Activated CD4-positive, alpha-beta T cell treated with anti-CD3 and anti-CD28 coated beads, Interleukin-2, amount 10 ng/mL, durations not matched to agents 24 days and 14 days (primary cell): ENCODE measurements at regions not wholly inside any gene's neighbourhood (a gene's known extent, or its start where the extent isn't known, plus 50 kb on each side); places are given as distances from the start of the nearest gene placed in this dataset.

Source experiments
- DNase-seq: peaks from one replicate; pipeline ENCODE4 v3.0.0; 2022
- H3K27ac Mint-ChIP-seq: one replicate; pipeline ENCODE4 v1.8.0; 2022; ENCODE audit warnings: mild to moderate bottlenecking, mixed read lengths
- H3K27me3 Mint-ChIP-seq: one replicate; pipeline ENCODE4 v1.8.0; 2022; ENCODE audit warnings: mixed read lengths
- H3K36me3 Mint-ChIP-seq: one replicate; pipeline ENCODE4 v1.8.0; 2022; ENCODE audit warnings: low read depth, mild to moderate bottlenecking, mixed read lengths
- H3K4me1 Mint-ChIP-seq: one replicate; pipeline ENCODE4 v1.8.0; 2021; ENCODE audit warnings: mixed read lengths
- H3K4me3 Mint-ChIP-seq: one replicate; pipeline ENCODE4 v1.8.0; 2022; ENCODE audit warnings: mild to moderate bottlenecking, moderate library complexity, mixed read lengths
- H3K9me3 Mint-ChIP-seq: one replicate; pipeline ENCODE4 v1.8.0; 2021; ENCODE audit warnings: mixed read lengths
- intact Hi-C: fragments of 100-400 bp; cut with micrococcal nuclease; formaldehyde crosslinking; loops from one replicate; pipeline ENCODE4 v1.15.1; 2023

GRCh38 chr2:71757351-71757750, 304.0 kb downstream of the DYSF start:
- no peak overlapping the region for H3K4me3 Mint-ChIP-seq
- peak; percentile 18 for DNase-seq
- H3K9me3 Mint-ChIP-seq = no peaks in the 10 kb centered on the region
- H3K4me1 Mint-ChIP-seq = no peaks in the 10 kb centered on the region
- H3K27me3 Mint-ChIP-seq = peaks cover 4% of the 10 kb centered on the region
- intact Hi-C loops = no loop called here
- no peak overlapping the region for H3K27ac Mint-ChIP-seq
- H3K36me3 Mint-ChIP-seq = no peaks in the 10 kb centered on the region

DNA sequence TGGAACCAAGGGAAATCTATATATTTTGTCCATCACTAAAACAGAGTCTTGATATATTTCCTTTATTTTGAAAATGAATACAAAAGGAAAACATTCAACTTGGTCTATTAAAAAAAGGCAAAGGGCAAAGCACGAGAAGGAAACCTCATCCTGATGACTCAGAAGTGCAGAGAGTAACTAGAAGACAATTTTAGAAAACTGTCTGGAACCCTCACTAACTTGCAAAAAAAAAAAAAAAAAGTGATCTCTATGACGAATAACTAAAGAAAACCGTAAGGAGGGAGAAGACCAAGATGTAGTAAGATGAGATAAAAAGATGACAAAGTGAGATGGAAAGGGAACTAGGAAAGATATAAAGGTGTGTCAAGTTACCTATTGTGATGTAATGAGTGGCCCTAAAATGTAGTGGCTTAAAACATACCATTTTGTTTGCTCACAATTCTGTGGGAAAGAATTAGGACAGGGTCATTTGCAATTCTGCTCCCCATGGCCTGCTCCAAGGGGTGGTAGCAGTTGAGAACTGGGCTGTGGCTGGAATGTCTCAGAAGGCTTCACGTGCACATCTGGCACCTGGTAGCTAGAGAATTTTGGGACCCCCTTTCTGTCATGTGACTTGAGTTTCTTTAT, 303.0 kb downstream of the DYSF start:
- Mint-ChIP-seq H3K9me3 (peaks cover 5% of the 10 kb centered on the region), H3K4me1 (no peaks in the 10 kb centered on the region), H3K27ac (no peak overlapping the region), H3K4me3 (no peak overlapping the region), H3K27me3 (peaks cover 7% of the 10 kb centered on the region), H3K36me3 (no peaks in the 10 kb centered on the region)
- DNase-seq = no peak
- intact Hi-C loops = no loop called here

DNA sequence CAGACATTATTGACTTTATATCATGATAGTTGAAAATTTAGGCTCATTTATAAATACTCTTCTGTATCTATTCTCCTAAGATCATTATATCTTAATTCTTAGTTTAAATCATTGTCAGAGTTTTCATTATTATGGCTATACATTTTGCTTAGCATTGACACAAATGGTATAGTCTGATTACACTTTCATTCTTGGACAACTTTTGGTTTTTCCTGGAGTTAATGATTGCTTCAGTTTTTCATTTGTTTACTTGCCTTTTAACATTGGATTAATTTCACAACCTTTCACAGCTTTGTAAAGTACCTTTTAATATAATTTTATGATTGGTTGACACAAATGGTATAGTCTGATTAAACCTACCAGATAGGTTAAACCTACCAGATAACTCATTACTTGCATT, 298.2 kb downstream of the DYSF start:
- intact Hi-C loops = no loop called here
- Mint-ChIP-seq H3K27ac (no peak overlapping the region), H3K4me1 (no peaks in the 10 kb centered on the region), H3K9me3 (peaks cover 5% of the 10 kb centered on the region), H3K36me3 (no peaks in the 10 kb centered on the region), H3K27me3 (peaks cover 7% of the 10 kb centered on the region), H3K4me3 (no peak overlapping the region)
- DNase-seq = no peak

DNA sequence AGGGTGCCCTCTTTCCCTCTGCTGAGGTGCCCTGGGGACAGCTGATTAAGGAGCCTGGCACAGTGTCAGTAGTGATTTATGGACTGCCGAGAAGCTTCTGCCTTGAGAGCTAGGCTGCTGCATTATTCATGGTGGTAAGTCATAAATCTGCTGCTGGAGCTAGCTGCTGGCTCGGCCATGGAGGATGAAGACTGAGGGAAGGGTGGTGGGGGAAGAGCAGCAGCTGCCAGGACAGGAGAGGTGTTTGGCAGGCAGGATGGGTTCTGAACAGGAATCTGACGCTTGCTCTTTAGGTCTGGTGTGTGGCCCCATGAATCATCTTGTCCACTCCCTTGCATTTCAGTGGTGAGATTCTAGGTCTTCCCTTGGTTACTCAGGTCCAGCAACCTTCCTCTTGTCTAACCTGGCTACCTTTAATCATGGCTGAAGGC, 296.3 kb downstream of the DYSF start:
- DNase-seq = peak; percentile 29
- peaks cover 5% of the 10 kb centered on the region for H3K9me3 Mint-ChIP-seq
- H3K36me3 Mint-ChIP-seq = no peaks in the 10 kb centered on the region
- H3K27ac Mint-ChIP-seq = no peak overlapping the region
- no peak overlapping the region for H3K4me3 Mint-ChIP-seq
- H3K27me3 Mint-ChIP-seq = peaks cover 6% of the 10 kb centered on the region
- no peaks in the 10 kb centered on the region for H3K4me1 Mint-ChIP-seq
- intact Hi-C loops = no loop called here

DNA sequence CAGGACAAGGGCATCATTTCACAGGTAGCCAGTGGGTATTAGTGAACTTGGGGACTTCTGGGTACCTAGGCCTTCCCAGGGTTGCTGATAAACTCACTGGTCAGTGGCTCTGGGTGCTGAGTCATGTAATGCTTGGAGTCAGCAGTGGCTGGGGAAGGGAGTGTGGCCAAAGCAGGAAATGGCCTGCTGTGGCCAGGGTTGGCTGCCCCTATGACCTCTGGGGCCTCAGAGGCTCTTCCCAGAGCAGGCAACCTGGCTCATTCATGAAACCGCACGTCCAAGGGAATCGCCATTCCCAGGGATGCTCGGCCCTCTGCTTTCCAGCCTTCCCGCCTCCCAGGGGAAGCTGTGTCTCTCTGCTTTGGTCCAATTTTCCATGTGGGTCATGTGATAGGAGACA, 294.9 kb downstream of the DYSF start:
- no peak for DNase-seq
- Mint-ChIP-seq H3K9me3 (peaks cover 5% of the 10 kb centered on the region), H3K27me3 (peaks cover 6% of the 10 kb centered on the region), H3K27ac (no peak overlapping the region), H3K4me1 (no peaks in the 10 kb centered on the region), H3K4me3 (no peak overlapping the region), H3K36me3 (no peaks in the 10 kb centered on the region)
- intact Hi-C loops = no loop called here

- Mint-ChIP-seq H3K36me3 (no peaks in the 10 kb centered on the region), H3K4me3 (no peak overlapping the region), H3K27me3 (peaks cover 6% of the 10 kb centered on the region), H3K4me1 (no peaks in the 10 kb centered on the region), H3K27ac (no peak overlapping the region), H3K9me3 (peaks cover 5% of the 10 kb centered on the region)
- DNase-seq = peak; percentile 29
- intact Hi-C loops = no loop called here
Measured at GRCh38 chr2:71747559-71747958, 294.2 kb downstream of the DYSF start.

- Mint-ChIP-seq H3K27ac (no peak overlapping the region), H3K36me3 (no peaks in the 10 kb centered on the region), H3K9me3 (peaks cover 3% of the 10 kb centered on the region), H3K4me1 (no peaks in the 10 kb centered on the region), H3K27me3 (peaks cover 5% of the 10 kb centered on the region), H3K4me3 (no peak overlapping the region)
- DNase-seq = no peak
- intact Hi-C loops = no loop called here
Measured at GRCh38 chr2:71746946-71747501, 293.7 kb downstream of the DYSF start.

DNA sequence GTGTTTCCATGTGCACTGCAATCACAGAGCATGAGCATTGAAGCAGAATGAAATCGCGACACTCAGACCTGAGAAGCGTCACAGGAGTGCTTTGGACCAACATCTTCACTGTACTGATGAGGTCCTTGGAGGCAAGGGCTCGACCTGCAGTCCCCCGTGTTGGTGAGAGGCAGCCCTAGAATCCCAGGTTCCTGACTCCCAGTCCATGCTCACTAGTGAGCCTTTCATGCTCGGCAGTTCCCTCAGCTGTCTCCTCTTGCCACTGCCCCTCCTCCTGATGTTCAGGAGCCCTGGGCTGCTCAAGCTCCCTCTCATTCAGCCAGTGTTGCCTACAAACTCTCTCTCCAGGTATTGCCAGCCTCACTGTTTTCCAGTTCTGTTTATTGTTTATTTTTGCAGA, 291.4 kb downstream of the DYSF start:
- Mint-ChIP-seq H3K4me1 (no peaks in the 10 kb centered on the region), H3K4me3 (no peak overlapping the region), H3K9me3 (no peaks in the 10 kb centered on the region), H3K36me3 (no peaks in the 10 kb centered on the region), H3K27me3 (no peaks in the 10 kb centered on the region), H3K27ac (no peak overlapping the region)
- intact Hi-C loops = no loop called here
- DNase-seq = peak; percentile 33

DNA sequence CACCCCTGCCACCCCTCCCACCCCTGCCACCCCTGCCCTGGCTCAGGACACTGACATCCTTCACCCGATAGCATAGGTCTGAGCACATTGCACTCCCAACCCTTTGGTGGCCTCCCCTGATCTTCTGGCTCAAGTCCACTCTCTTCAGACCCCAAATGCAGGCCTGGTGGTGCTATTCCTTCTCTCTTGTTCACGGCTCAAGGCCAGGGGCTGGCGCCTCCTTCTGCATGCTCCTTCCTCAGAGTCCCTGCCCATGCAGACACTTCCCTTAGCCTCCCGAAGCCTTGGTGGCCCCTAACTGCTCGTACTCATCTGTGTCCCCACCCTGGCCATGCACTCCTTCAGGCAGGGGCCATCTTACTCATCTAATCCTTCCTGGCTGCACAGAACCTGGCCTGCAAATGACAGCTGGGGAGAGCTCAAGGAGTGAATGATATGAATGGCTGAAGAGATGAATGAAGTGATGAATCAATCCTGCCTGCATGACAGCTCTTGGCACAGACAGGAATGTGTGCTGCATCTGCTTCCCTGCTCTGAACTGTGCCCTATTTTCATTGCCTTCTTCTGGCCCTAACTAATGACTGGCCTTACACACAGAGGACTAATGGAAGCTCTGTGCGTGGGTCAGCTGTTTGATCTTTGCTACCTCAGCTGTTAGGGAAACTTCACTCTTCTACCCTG, 290.8 kb downstream of the DYSF start:
- H3K9me3 Mint-ChIP-seq = no peaks in the 10 kb centered on the region
- intact Hi-C loops = no loop called here
- H3K36me3 Mint-ChIP-seq = no peaks in the 10 kb centered on the region

DNA sequence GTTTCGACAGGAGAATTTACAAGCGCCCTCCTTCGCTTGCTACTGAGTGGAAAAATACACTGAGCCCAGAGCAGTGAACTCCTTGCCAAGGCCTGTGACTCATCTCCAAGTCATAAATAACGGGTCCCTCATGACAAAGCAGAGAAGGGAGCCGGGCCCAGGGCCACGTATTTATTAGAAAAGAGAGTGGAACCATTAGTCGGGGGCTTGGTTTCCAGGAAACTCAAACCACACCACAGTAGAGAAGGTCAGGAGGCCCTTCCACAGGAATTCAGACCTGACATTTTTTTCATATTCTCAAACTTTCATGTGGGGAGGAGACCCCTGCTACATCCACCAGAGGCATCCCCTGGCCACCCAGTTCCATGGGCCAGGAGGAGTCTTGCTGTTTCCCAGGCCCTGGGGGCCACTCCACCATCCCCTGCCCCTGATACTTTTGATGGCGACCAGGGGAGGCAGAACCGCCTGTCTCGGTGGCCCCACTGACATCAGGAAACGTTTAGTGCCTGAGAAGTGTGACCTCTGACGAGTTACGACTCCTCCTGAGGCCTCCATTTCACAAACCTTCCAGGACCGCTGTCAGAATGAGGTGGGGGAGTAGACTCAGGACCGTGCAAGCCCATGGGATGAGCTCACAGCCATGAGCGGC, 289.7 kb downstream of the DYSF start:
- H3K4me1 Mint-ChIP-seq = no peaks in the 10 kb centered on the region
- intact Hi-C loops = no loop called here
- H3K27me3 Mint-ChIP-seq = no peaks in the 10 kb centered on the region
- H3K27ac Mint-ChIP-seq = no peak overlapping the region
- no peak overlapping the region for H3K4me3 Mint-ChIP-seq
- no peaks in the 10 kb centered on the region for H3K36me3 Mint-ChIP-seq
- DNase-seq = no peak
- no peaks in the 10 kb centered on the region for H3K9me3 Mint-ChIP-seq

More for the DNA sequence above, 290.8 kb downstream of the DYSF start:
- no peak overlapping the region for H3K27ac Mint-ChIP-seq
- no peak overlapping the region for H3K4me3 Mint-ChIP-seq
- DNase-seq = no peak
- H3K27me3 Mint-ChIP-seq = no peaks in the 10 kb centered on the region
- no peaks in the 10 kb centered on the region for H3K4me1 Mint-ChIP-seq

DNA sequence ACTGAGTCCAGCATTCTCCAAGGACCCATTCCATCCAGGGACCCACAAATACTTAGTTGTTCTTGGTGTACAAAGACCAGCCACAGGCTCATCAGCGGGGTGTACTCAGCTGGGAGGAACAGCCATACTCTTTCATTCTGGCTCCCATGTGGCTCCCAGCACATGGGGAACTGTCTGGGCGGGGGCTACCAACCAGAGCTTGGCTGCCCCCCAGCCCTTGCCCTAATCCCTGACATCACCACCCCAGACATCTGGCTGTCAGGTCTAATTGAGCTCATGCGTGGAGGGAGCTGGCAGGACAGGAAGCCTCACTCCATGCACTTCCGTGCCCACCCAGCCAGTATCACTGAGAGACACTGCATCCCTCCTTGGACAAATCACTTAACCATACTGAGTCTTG, 283.6 kb downstream of the DYSF start:
- Mint-ChIP-seq H3K9me3 (no peaks in the 10 kb centered on the region), H3K4me3 (no peak overlapping the region), H3K4me1 (no peaks in the 10 kb centered on the region), H3K36me3 (no peaks in the 10 kb centered on the region), H3K27ac (no peak overlapping the region), H3K27me3 (no peaks in the 10 kb centered on the region)
- intact Hi-C loops = no loop called here
- DNase-seq = no peak

GRCh38 chr2:71736091-71736861, 282.9 kb downstream of the DYSF start:
- H3K4me1 Mint-ChIP-seq = no peaks in the 10 kb centered on the region
- intact Hi-C loops = no loop called here

More at GRCh38 chr2:71736091-71736861, 282.9 kb downstream of the DYSF start:
- no peak for DNase-seq
- Mint-ChIP-seq H3K27me3 (no peaks in the 10 kb centered on the region), H3K27ac (no peak overlapping the region), H3K4me3 (no peak overlapping the region), H3K36me3 (no peaks in the 10 kb centered on the region), H3K9me3 (no peaks in the 10 kb centered on the region)
